GM18499 (cell line): ENCODE measurements at regions not wholly inside any gene's neighbourhood (a gene's known extent, or its start where the extent isn't known, plus 50 kb on each side); places are given as distances from the start of the nearest gene placed in this dataset.
A peak's percentile ranks its signal among the peaks of the same experiment; 100 is the strongest.
"Not testable (repeated sequence)": the region's sequence is repeated elsewhere in the genome, so short reads cannot be mapped to it uniquely, and the experiment has no call there.

Source experiments
- ATAC-seq: cut with Tn5 transposase; IDR thresholded peaks from one replicate; pipeline ENCODE4 v1.9.1; 2021; ENCODE audit warnings: moderate number of reproducible peaks; ENCODE audit not compliant: insufficient read depth, unreplicated experiment

- no peak for ATAC-seq
Measured at GRCh38 chr10:25076506-25077177, 60.2 kb downstream of the THNSL1 start.

- no peak for ATAC-seq
Measured at GRCh38 chr10:25078658-25079431, 62.4 kb downstream of the THNSL1 start.

- ATAC-seq = peak; percentile 72
Measured at GRCh38 chr10:25080880-25081581, 64.6 kb downstream of the THNSL1 start.

GRCh38 chr10:25082276-25083204, 66.1 kb downstream of the THNSL1 start:
- ATAC-seq = no peak

GRCh38 chr10:25083546-25084111, 67.2 kb downstream of the THNSL1 start:
- ATAC-seq = no peak

- no peak for ATAC-seq
Measured at GRCh38 chr10:25084447-25084846, 68.0 kb downstream of the THNSL1 start.

GRCh38 chr10:25094590-25094989, 78.2 kb downstream of the THNSL1 start:
- no peak for ATAC-seq

- ATAC-seq = no peak
Measured at GRCh38 chr10:25097669-25098411, 77.0 kb upstream of the GPR158 start.

GRCh38 chr10:25100141-25100540, 74.7 kb upstream of the GPR158 start:
- ATAC-seq = no peak

GRCh38 chr10:25101461-25102146, 73.2 kb upstream of the GPR158 start:
- no peak for ATAC-seq

- ATAC-seq = no peak
Measured at GRCh38 chr10:25102147-25102822, 72.5 kb upstream of the GPR158 start.

GRCh38 chr10:25103703-25104102, 71.1 kb upstream of the GPR158 start:
- no peak for ATAC-seq

- no peak for ATAC-seq
Measured at GRCh38 chr10:25104441-25104840, 70.4 kb upstream of the GPR158 start.

- no peak for ATAC-seq
Measured at GRCh38 chr10:25105262-25105661, 69.5 kb upstream of the GPR158 start.

- ATAC-seq = no peak
Measured at GRCh38 chr10:25105743-25106260, 69.0 kb upstream of the GPR158 start.

GRCh38 chr10:25107756-25108155, 67.0 kb upstream of the GPR158 start:
- no peak for ATAC-seq

GRCh38 chr10:25109896-25110295, 64.9 kb upstream of the GPR158 start:
- not testable (repeated sequence) for ATAC-seq

GRCh38 chr10:25112016-25112415, 62.8 kb upstream of the GPR158 start:
- ATAC-seq = no peak
